ENCODE measurements at regions not wholly inside any gene's neighbourhood (a gene's known extent, or its start where the extent isn't known, plus 50 kb on each side); places are given as distances from the start of the nearest gene placed in this dataset.

DNA sequence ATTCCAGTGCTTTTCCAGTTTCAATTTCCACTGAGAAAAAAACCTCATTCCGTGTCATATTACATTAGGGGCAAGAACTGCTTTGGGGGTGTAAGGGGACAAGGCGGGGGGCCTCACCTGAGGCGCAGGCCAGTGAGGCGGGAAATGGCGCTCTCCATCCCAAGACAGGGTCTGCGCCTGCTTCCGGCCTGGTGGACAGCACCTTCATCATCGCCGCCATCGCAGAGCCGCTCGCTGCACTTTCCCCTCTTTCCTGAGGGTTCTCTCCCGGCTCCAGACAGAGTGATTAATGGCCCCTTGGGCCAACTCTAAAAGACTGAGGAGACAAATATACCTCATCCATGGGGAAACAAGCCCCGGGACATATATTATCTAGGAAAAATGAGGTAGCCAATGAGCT is 270.0 kb upstream of the SOX4 start:
- H3K4me1 Mint-ChIP-seq = peaks cover 9% of the 10 kb centered on the region
- no peaks in the 10 kb centered on the region for H3K9me3 ChIP-seq (ENCODE audit: control insufficient read depth, low read length)
- H3K4me3 ChIP-seq (ENCODE audit: low read length) = no peak overlapping the region
- H3K4me3 Mint-ChIP-seq = no peak overlapping the region
- no peak overlapping the region for H3K27ac Mint-ChIP-seq
- H3K9me3 Mint-ChIP-seq = peaks cover 13% of the 10 kb centered on the region
- 95 to 96% methylated on average over 11 to 14 of the region's 14 CpGs for WGBS, 2 experiments (ENCODE audit: insufficient coverage in 1 of 2, insufficient read length in 1 of 2)
- no peak overlapping the region for H3K9ac ChIP-seq (ENCODE audit: extremely low read depth, low read length, poor library complexity, severe bottlenecking)
- no peaks in the 10 kb centered on the region for H3K27me3 Mint-ChIP-seq (ENCODE audit: insufficient read depth)
- H3K4me1 ChIP-seq (ENCODE audit: control insufficient read depth, insufficient read depth, low read length) = peaks cover 5% of the 10 kb centered on the region
- H3K36me3 ChIP-seq (ENCODE audit: control insufficient read depth, insufficient read depth, low read length) = no peaks in the 10 kb centered on the region
- TF ChIP-seq, protein P1, sequence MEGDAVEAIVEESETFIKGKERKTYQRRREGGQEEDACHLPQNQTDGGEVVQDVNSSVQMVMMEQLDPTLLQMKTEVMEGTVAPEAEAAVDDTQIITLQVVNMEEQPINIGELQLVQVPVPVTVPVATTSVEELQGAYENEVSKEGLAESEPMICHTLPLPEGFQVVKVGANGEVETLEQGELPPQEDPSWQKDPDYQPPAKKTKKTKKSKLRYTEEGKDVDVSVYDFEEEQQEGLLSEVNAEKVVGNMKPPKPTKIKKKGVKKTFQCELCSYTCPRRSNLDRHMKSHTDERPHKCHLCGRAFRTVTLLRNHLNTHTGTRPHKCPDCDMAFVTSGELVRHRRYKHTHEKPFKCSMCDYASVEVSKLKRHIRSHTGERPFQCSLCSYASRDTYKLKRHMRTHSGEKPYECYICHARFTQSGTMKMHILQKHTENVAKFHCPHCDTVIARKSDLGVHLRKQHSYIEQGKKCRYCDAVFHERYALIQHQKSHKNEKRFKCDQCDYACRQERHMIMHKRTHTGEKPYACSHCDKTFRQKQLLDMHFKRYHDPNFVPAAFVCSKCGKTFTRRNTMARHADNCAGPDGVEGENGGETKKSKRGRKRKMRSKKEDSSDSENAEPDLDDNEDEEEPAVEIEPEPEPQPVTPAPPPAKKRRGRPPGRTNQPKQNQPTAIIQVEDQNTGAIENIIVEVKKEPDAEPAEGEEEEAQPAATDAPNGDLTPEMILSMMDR (conservative IDR thresholded peaks at IDR 0.05) = no peak
- H3K27ac ChIP-seq (ENCODE audit: low read depth, low read length) = no peak overlapping the region
- no peaks in the 10 kb centered on the region for H3K36me3 Mint-ChIP-seq (ENCODE audit: low read depth)
- no peaks in the 10 kb centered on the region for H3K27me3 ChIP-seq (ENCODE audit: control insufficient read depth, insufficient read depth, low read length, poor library complexity, severe bottlenecking)
- no peak for DNase-seq

DNA sequence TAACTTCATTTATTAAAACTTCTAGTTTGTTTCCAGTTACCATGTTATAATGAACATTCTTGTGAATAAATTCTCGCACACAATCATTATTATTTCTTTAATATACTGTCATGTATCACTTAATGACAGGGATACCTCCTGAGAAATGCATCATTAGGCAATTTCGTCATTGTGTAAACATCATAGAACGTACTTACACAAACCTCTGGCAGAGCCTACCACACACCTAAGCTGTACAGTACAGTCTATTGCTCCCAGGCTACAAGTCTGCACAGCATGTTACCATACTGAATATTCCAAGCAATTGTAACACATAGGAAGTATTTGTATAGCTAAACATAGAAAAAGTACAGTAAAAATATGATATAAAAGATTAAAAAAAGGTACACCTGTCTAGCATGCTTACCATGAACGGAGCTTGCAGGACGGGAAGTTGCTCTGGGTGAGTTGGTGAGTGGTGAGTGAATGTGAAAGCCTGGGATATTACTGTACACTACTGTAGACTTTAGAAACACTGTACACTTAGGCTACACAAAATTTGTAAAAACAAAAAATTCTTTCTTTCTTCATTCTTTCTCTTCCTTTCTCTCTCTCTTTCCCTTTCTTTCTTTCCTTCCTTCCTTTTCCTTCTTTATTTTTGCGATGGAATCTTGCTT is 268.2 kb upstream of the SOX4 start:
- no peak overlapping the region for H3K27ac ChIP-seq (ENCODE audit: low read depth, low read length)

DNA sequence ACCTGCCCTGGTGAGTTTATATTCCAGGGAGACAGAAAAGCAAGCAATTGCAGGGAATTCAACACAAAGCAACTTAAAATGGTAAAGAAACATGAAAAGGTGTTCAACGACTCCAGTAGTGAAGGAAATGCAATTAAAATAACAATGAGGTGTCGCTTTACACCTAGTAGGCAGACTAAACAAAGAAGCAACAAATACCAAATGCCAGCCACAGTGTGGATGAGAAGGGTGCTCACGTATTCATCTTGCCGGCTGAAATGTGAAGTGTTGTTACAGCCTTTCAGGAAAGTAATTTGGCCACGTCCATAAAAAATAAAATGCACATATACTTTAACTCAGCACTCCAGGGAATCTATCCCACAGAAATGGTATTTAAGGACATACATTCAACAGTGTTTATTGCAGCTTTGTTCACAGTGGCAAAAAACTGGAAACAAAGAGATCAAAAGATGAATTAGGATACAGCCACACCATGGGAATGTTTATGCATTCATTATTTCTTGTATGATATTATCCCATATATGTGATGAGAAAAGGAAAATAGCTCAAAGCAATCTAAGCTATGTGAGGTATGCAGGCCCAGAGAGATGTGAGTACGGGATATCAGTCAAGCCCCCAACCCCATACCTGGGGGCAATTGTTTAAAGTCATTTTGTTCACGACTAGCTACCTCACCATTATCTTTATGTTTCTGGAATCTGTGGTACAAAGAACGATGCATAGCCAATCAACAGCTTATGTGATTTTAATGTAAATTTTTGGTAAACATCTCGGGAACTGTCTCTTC is 266.0 kb upstream of the SOX4 start:
- Histone ChIP-seq H3K27ac (ENCODE audit: low read depth, low read length) (no peak overlapping the region), H3K4me3 (ENCODE audit: low read length) (no peak overlapping the region), H3K27me3 (ENCODE audit: control insufficient read depth, insufficient read depth, low read length, poor library complexity, severe bottlenecking) (no peaks in the 10 kb centered on the region), H3K9me3 (ENCODE audit: control insufficient read depth, low read length) (no peaks in the 10 kb centered on the region), H3K36me3 (ENCODE audit: control insufficient read depth, insufficient read depth, low read length) (no peaks in the 10 kb centered on the region), H3K9ac (ENCODE audit: extremely low read depth, low read length, poor library complexity, severe bottlenecking) (no peak overlapping the region), H3K4me1 (ENCODE audit: control insufficient read depth, insufficient read depth, low read length) (peaks cover 5% of the 10 kb centered on the region)
- Mint-ChIP-seq H3K36me3 (ENCODE audit: low read depth) (no peaks in the 10 kb centered on the region), H3K27ac (peak overlapping the region; percentile 57), H3K4me3 (no peak overlapping the region), H3K27me3 (ENCODE audit: insufficient read depth) (no peaks in the 10 kb centered on the region), H3K4me1 (peaks cover 9% of the 10 kb centered on the region), H3K9me3 (no peaks in the 10 kb centered on the region)
- WGBS, 2 experiments (ENCODE audit: insufficient coverage in 1 of 2, insufficient read length in 1 of 2) = 31 to 36% methylated on average over 7 to 9 of the region's 9 CpGs
- DNase-seq = peak; percentile 70
- TF ChIP-seq, protein P1 (conservative IDR thresholded peaks at IDR 0.05) = no peak

More for the DNA sequence above, 268.2 kb upstream of the SOX4 start:
- no peak overlapping the region for H3K9ac ChIP-seq (ENCODE audit: extremely low read depth, low read length, poor library complexity, severe bottlenecking)
- no peak overlapping the region for H3K4me3 ChIP-seq (ENCODE audit: low read length)
- H3K27me3 Mint-ChIP-seq (ENCODE audit: insufficient read depth) = no peaks in the 10 kb centered on the region
- H3K9me3 ChIP-seq (ENCODE audit: control insufficient read depth, low read length) = no peaks in the 10 kb centered on the region
- no peaks in the 10 kb centered on the region for H3K9me3 Mint-ChIP-seq
- TF ChIP-seq, protein P1 (conservative IDR thresholded peaks at IDR 0.05) = no peak
- DNase-seq = no peak
- no peaks in the 10 kb centered on the region for H3K36me3 ChIP-seq (ENCODE audit: control insufficient read depth, insufficient read depth, low read length)
- no peaks in the 10 kb centered on the region for H3K27me3 ChIP-seq (ENCODE audit: control insufficient read depth, insufficient read depth, low read length, poor library complexity, severe bottlenecking)
- peaks cover 9% of the 10 kb centered on the region for H3K4me1 Mint-ChIP-seq
- no peak overlapping the region for H3K27ac Mint-ChIP-seq
- no peaks in the 10 kb centered on the region for H3K36me3 Mint-ChIP-seq (ENCODE audit: low read depth)
- H3K4me1 ChIP-seq (ENCODE audit: control insufficient read depth, insufficient read depth, low read length) = peaks cover 5% of the 10 kb centered on the region
- H3K4me3 Mint-ChIP-seq = no peak overlapping the region
- 96 to 100% methylated on average over 3 to 6 of the region's 6 CpGs for WGBS, 2 experiments (ENCODE audit: insufficient coverage in 1 of 2, insufficient read length in 1 of 2)

All from endodermal cell (in vitro differentiated cells).